Stimulated activated effector memory CD8-positive, alpha-beta T cell treated with anti-CD3 and anti-CD28 coated beads, Interleukin-12 subunit alpha, Interleukin-12 subunit beta, amount 100 ng/mL, for 72 hours (primary cell): ENCODE measurements at regions not wholly inside any gene's neighbourhood (a gene's known extent, or its start where the extent isn't known, plus 50 kb on each side); places are given as distances from the start of the nearest gene placed in this dataset.

ENCODE experiments used
- ATAC-seq: fragments of 150-1000 bp; cut with Tn5 transposase; 2 replicates; pipeline ENCODE4 v1.10.0; 2021
- DNase-seq, 2 donors: peaks; one replicate each; pipeline ENCODE4 v3.0.0; 2021 to 2022; ENCODE audit warnings: low spot score in 2 of 2
- H3K27ac Mint-ChIP-seq: one replicate; pipeline ENCODE4 v1.8.0; 2022; ENCODE audit warnings: mild to moderate bottlenecking, mixed read lengths
- H3K36me3 Mint-ChIP-seq: one replicate; pipeline ENCODE4 v1.8.0; 2022; ENCODE audit warnings: mild to moderate bottlenecking, mixed read lengths
- H3K4me1 Mint-ChIP-seq: one replicate; pipeline ENCODE4 v1.8.0; 2022; ENCODE audit warnings: mixed read lengths
- H3K4me3 Mint-ChIP-seq: one replicate; pipeline ENCODE4 v1.8.0; 2022; ENCODE audit warnings: mild to moderate bottlenecking, mixed read lengths
- H3K9me3 Mint-ChIP-seq: one replicate; pipeline ENCODE4 v1.8.0; 2022; ENCODE audit warnings: mixed read lengths

GRCh38 chr13:70896136-70896535 is 787.9 kb upstream of the KLHL1 start:
- ATAC-seq = no peak
- no peaks in the 10 kb centered on the region for H3K4me1 Mint-ChIP-seq
- peaks cover 4% of the 10 kb centered on the region for H3K9me3 Mint-ChIP-seq
- H3K27ac Mint-ChIP-seq = no peak overlapping the region
- H3K36me3 Mint-ChIP-seq = no peaks in the 10 kb centered on the region
- no peak for DNase-seq
- no peak overlapping the region for H3K4me3 Mint-ChIP-seq

- no peak overlapping the region for H3K27ac Mint-ChIP-seq
- H3K36me3 Mint-ChIP-seq = no peaks in the 10 kb centered on the region
Measured at GRCh38 chr13:70895599-70895998, 787.3 kb upstream of the KLHL1 start.

GRCh38 chr13:70894258-70894657 is 786.0 kb upstream of the KLHL1 start:
- H3K9me3 Mint-ChIP-seq = peaks cover 2% of the 10 kb centered on the region
- no peaks in the 10 kb centered on the region for H3K36me3 Mint-ChIP-seq
- DNase-seq (no peak), ATAC-seq (no peak)
- no peak overlapping the region for H3K27ac Mint-ChIP-seq
- no peaks in the 10 kb centered on the region for H3K4me1 Mint-ChIP-seq
- no peak overlapping the region for H3K4me3 Mint-ChIP-seq

More at GRCh38 chr13:70895599-70895998, 787.3 kb upstream of the KLHL1 start:
- peaks cover 2% of the 10 kb centered on the region for H3K9me3 Mint-ChIP-seq
- no peaks in the 10 kb centered on the region for H3K4me1 Mint-ChIP-seq
- ATAC-seq (no peak), DNase-seq (no peak)
- no peak overlapping the region for H3K4me3 Mint-ChIP-seq

GRCh38 chr13:70893832-70894231 is 785.6 kb upstream of the KLHL1 start:
- Mint-ChIP-seq H3K4me1 (no peaks in the 10 kb centered on the region), H3K36me3 (no peaks in the 10 kb centered on the region), H3K9me3 (peaks cover 7% of the 10 kb centered on the region), H3K27ac (no peak overlapping the region), H3K4me3 (no peak overlapping the region)
- no peak for DNase-seq
- ATAC-seq = no peak

GRCh38 chr13:70890289-70890688 is 782.0 kb upstream of the KLHL1 start:
- DNase-seq (no peak), ATAC-seq (no peak)
- Mint-ChIP-seq H3K36me3 (no peaks in the 10 kb centered on the region), H3K4me3 (no peak overlapping the region), H3K27ac (no peak overlapping the region), H3K4me1 (no peaks in the 10 kb centered on the region), H3K9me3 (peaks cover 12% of the 10 kb centered on the region)

- H3K36me3 Mint-ChIP-seq = no peaks in the 10 kb centered on the region
- no peak overlapping the region for H3K27ac Mint-ChIP-seq
- no peaks in the 10 kb centered on the region for H3K4me1 Mint-ChIP-seq
- H3K4me3 Mint-ChIP-seq = no peak overlapping the region
- ATAC-seq = no peak
- DNase-seq = no peak
- peaks cover 12% of the 10 kb centered on the region for H3K9me3 Mint-ChIP-seq
Measured at GRCh38 chr13:70889163-70889562, 780.9 kb upstream of the KLHL1 start.

GRCh38 chr13:70884196-70884595 is 775.9 kb upstream of the KLHL1 start:
- ATAC-seq (no peak), DNase-seq (no peak)
- Mint-ChIP-seq H3K9me3 (peaks cover 11% of the 10 kb centered on the region), H3K4me1 (no peaks in the 10 kb centered on the region), H3K4me3 (no peak overlapping the region), H3K36me3 (no peaks in the 10 kb centered on the region), H3K27ac (no peak overlapping the region)

- ATAC-seq (no peak), DNase-seq (no peak)
- peaks cover 3% of the 10 kb centered on the region for H3K9me3 Mint-ChIP-seq
- no peaks in the 10 kb centered on the region for H3K4me1 Mint-ChIP-seq
- no peak overlapping the region for H3K4me3 Mint-ChIP-seq
- H3K36me3 Mint-ChIP-seq = no peaks in the 10 kb centered on the region
- H3K27ac Mint-ChIP-seq = no peak overlapping the region
Measured at GRCh38 chr13:70874636-70875035, 766.4 kb upstream of the KLHL1 start.

- peaks cover 11% of the 10 kb centered on the region for H3K9me3 Mint-ChIP-seq
- no peaks in the 10 kb centered on the region for H3K4me1 Mint-ChIP-seq
- ATAC-seq = no peak
- no peak overlapping the region for H3K4me3 Mint-ChIP-seq
- no peaks in the 10 kb centered on the region for H3K36me3 Mint-ChIP-seq
- H3K27ac Mint-ChIP-seq = no peak overlapping the region
- no peak for DNase-seq
Measured at GRCh38 chr13:70864731-70865130, 756.5 kb upstream of the KLHL1 start.

- Mint-ChIP-seq H3K4me3 (no peak overlapping the region), H3K27ac (no peak overlapping the region), H3K9me3 (peaks cover 27% of the 10 kb centered on the region), H3K4me1 (no peaks in the 10 kb centered on the region), H3K36me3 (no peaks in the 10 kb centered on the region)
- ATAC-seq = no peak
- DNase-seq = no peak
Measured at GRCh38 chr13:70856711-70857110, 748.5 kb upstream of the KLHL1 start.

GRCh38 chr13:70856025-70856424 is 747.8 kb upstream of the KLHL1 start:
- H3K4me1 Mint-ChIP-seq = no peaks in the 10 kb centered on the region
- ATAC-seq = no peak
- no peak overlapping the region for H3K4me3 Mint-ChIP-seq
- no peak overlapping the region for H3K27ac Mint-ChIP-seq
- H3K36me3 Mint-ChIP-seq = no peaks in the 10 kb centered on the region
- DNase-seq = no peak
- H3K9me3 Mint-ChIP-seq = peaks cover 24% of the 10 kb centered on the region

GRCh38 chr13:70849222-70849621 is 741.0 kb upstream of the KLHL1 start:
- no peaks in the 10 kb centered on the region for H3K4me1 Mint-ChIP-seq
- DNase-seq = no peak
- no peak overlapping the region for H3K27ac Mint-ChIP-seq
- peak; percentile 49 for ATAC-seq
- H3K4me3 Mint-ChIP-seq = no peak overlapping the region
- H3K36me3 Mint-ChIP-seq = no peaks in the 10 kb centered on the region
- H3K9me3 Mint-ChIP-seq = peaks cover 28% of the 10 kb centered on the region

GRCh38 chr13:70844391-70845108 is 736.3 kb upstream of the KLHL1 start:
- Mint-ChIP-seq H3K9me3 (peaks cover 16% of the 10 kb centered on the region), H3K36me3 (no peaks in the 10 kb centered on the region), H3K4me3 (no peak overlapping the region), H3K4me1 (no peaks in the 10 kb centered on the region), H3K27ac (no peak overlapping the region)
- DNase-seq (no peak), ATAC-seq (peak; percentile 39)

GRCh38 chr13:70842062-70842644 is 733.9 kb upstream of the KLHL1 start:
- Mint-ChIP-seq H3K4me1 (no peaks in the 10 kb centered on the region), H3K4me3 (no peak overlapping the region), H3K36me3 (no peaks in the 10 kb centered on the region), H3K9me3 (peaks cover 15% of the 10 kb centered on the region), H3K27ac (no peak overlapping the region)
- no peak for ATAC-seq
- DNase-seq = no peak

GRCh38 chr13:70841240-70842061 is 733.2 kb upstream of the KLHL1 start:
- Mint-ChIP-seq H3K27ac (no peak overlapping the region), H3K36me3 (no peaks in the 10 kb centered on the region), H3K4me1 (no peaks in the 10 kb centered on the region), H3K4me3 (no peak overlapping the region), H3K9me3 (peaks cover 13% of the 10 kb centered on the region)
- DNase-seq (no peak), ATAC-seq (no peak)

GRCh38 chr13:70835371-70835770 is 727.1 kb upstream of the KLHL1 start:
- H3K36me3 Mint-ChIP-seq = no peaks in the 10 kb centered on the region
- no peak for DNase-seq
- H3K9me3 Mint-ChIP-seq = peaks cover 13% of the 10 kb centered on the region
- no peak overlapping the region for H3K4me3 Mint-ChIP-seq
- ATAC-seq = no peak
- no peak overlapping the region for H3K27ac Mint-ChIP-seq
- H3K4me1 Mint-ChIP-seq = no peaks in the 10 kb centered on the region
